Mesendoderm (in vitro differentiated cells): ENCODE measurements at regions not wholly inside any gene's neighbourhood (a gene's known extent, or its start where the extent isn't known, plus 50 kb on each side); places are given as distances from the start of the nearest gene placed in this dataset.

Experiments
- DNase-seq: peaks from one replicate; pipeline ENCODE4 v3.0.0; 2013
- H2AK5ac ChIP-seq: 2 replicates; pipeline ENCODE4 v1.6.1; 2013; ENCODE audit warnings: low read length, inconsistent platforms
- H2BK120ac ChIP-seq: 2 replicates; pipeline ENCODE4 v1.6.1; 2013; ENCODE audit warnings: low read depth, mild to moderate bottlenecking, low read length, moderate library complexity, mixed read lengths
- H2BK15ac ChIP-seq: replicated peaks from 2 replicates; pipeline ENCODE4 v1.6.1; 2013; ENCODE audit warnings: low read depth, mild to moderate bottlenecking, moderate library complexity
- H2BK5ac ChIP-seq: 2 replicates; pipeline ENCODE4 v1.6.1; 2013; ENCODE audit warnings: low read length, inconsistent platforms
- H3K18ac ChIP-seq: 2 replicates; pipeline ENCODE4 v1.6.1; 2013; ENCODE audit warnings: mild to moderate bottlenecking, low read length, mixed read lengths
- H3K23ac ChIP-seq: one replicate; pipeline ENCODE4 v1.6.1; 2013; ENCODE audit warnings: low read length
- H3K27ac ChIP-seq: 2 replicates; pipeline ENCODE4 v1.5.1; 2013; ENCODE audit warnings: low read depth, mild to moderate bottlenecking, inconsistent platforms, low read length, moderate library complexity
- H3K27me3 ChIP-seq: 2 replicates; pipeline ENCODE4 v1.6.1; 2013; ENCODE audit warnings: low read length, control low read depth, mild to moderate bottlenecking, inconsistent platforms; ENCODE audit not compliant: insufficient read depth, poor library complexity
- H3K36me3 ChIP-seq: 2 replicates; pipeline ENCODE4 v1.6.1; 2013; ENCODE audit warnings: low read length, inconsistent platforms; ENCODE audit not compliant: control insufficient read depth, insufficient read depth
- H3K4ac ChIP-seq: one replicate; pipeline ENCODE4 v1.6.1; 2013; ENCODE audit warnings: low read depth, mild to moderate bottlenecking, low read length, moderate library complexity
- H3K4me1 ChIP-seq: 2 replicates; pipeline ENCODE4 v1.6.1; 2013; ENCODE audit warnings: low read depth, low read length, inconsistent platforms; ENCODE audit not compliant: control insufficient read depth
- H3K4me2 ChIP-seq: 2 replicates; pipeline ENCODE4 v1.6.1; 2013; ENCODE audit warnings: low read length
- H3K4me3 ChIP-seq: 2 replicates; pipeline ENCODE4 v1.5.1; 2013; ENCODE audit warnings: mild to moderate bottlenecking, low read length
- H3K56ac ChIP-seq: one replicate; pipeline ENCODE4 v1.6.1; 2013; ENCODE audit warnings: low read length
- H3K79me1 ChIP-seq: 2 replicates; pipeline ENCODE4 v1.6.1; 2013; ENCODE audit warnings: low read length, inconsistent platforms
- H3K79me2 ChIP-seq: 2 replicates; pipeline ENCODE4 v1.6.1; 2013; ENCODE audit warnings: mild to moderate bottlenecking, low read length; ENCODE audit not compliant: control insufficient read depth, insufficient read depth
- H3K9ac ChIP-seq: 2 replicates; pipeline ENCODE4 v1.6.1; 2013; ENCODE audit warnings: low read length, inconsistent platforms
- H4K5ac ChIP-seq: one replicate; pipeline ENCODE4 v1.6.1; 2013; ENCODE audit warnings: low read length
- H4K8ac ChIP-seq: one replicate; pipeline ENCODE4 v1.6.1; 2013; ENCODE audit warnings: low read depth, mild to moderate bottlenecking, control low read depth, low read length, moderate library complexity
- WGBS: extraction: QIAGEN DNeasy Blood & Tissue Kit; methylation state at CpG from one replicate; pipeline ENCODE4 v1.1.7; 2013; ENCODE audit warnings: low lambda C conversion rate, missing lambda C conversion rate; ENCODE audit not compliant: insufficient coverage; ENCODE audit errors: extremely low coverage; 5-methylcytosine and 5-hydroxymethylcytosine counted together

GRCh38 chr12:4215229-4216186 is 58.1 kb upstream of the CCND2 start:
- WGBS: no CpG with 5 or more reads among the region's 18 CpGs
- no peak for DNase-seq
- H3K4ac ChIP-seq: no peak overlapping the region

GRCh38 chr12:4214877-4215228 is 58.7 kb upstream of the CCND2 start:
- Histone ChIP-seq H3K79me2 (no peaks in the 10 kb centered on the region), H3K4me2 (no peak overlapping the region), H3K23ac (no peak overlapping the region), H3K4me1 (no peaks in the 10 kb centered on the region), H4K8ac (no peak overlapping the region), H3K18ac (no peak overlapping the region), H2AK5ac (no peak overlapping the region), H4K5ac (no peak overlapping the region), H2BK120ac (no peak overlapping the region), H3K4me3 (no peak overlapping the region), H3K79me1 (no peaks in the 10 kb centered on the region), H2BK15ac (no peak overlapping the region), H3K27ac (no peak overlapping the region), H2BK5ac (no peak overlapping the region), H3K4ac (no peak overlapping the region), H3K36me3 (no peaks in the 10 kb centered on the region), H3K27me3 (no peaks in the 10 kb centered on the region), H3K56ac (no peak overlapping the region), H3K9ac (no peak overlapping the region)
- DNase-seq: no peak
- WGBS: no CpG with 5 or more reads among the region's 8 CpGs

More at GRCh38 chr12:4215229-4216186, 58.1 kb upstream of the CCND2 start:
- Histone ChIP-seq H3K36me3 (no peaks in the 10 kb centered on the region), H3K79me2 (no peaks in the 10 kb centered on the region), H2BK120ac (no peak overlapping the region), H3K79me1 (no peaks in the 10 kb centered on the region), H3K9ac (no peak overlapping the region), H2AK5ac (no peak overlapping the region), H3K56ac (no peak overlapping the region), H3K4me3 (no peak overlapping the region), H2BK15ac (no peak overlapping the region), H3K18ac (no peak overlapping the region), H3K27me3 (no peaks in the 10 kb centered on the region), H3K4me2 (no peak overlapping the region), H2BK5ac (no peak overlapping the region), H4K8ac (no peak overlapping the region), H4K5ac (no peak overlapping the region), H3K4me1 (no peaks in the 10 kb centered on the region), H3K23ac (no peak overlapping the region), H3K27ac (no peak overlapping the region)

GRCh38 chr12:4213471-4213870 is 60.1 kb upstream of the CCND2 start:
- H3K36me3 ChIP-seq: no peaks in the 10 kb centered on the region
- no peak overlapping the region for H3K4me2 ChIP-seq
- H3K4me3 ChIP-seq: no peak overlapping the region
- H3K79me2 ChIP-seq: no peaks in the 10 kb centered on the region
- no peaks in the 10 kb centered on the region for H3K27me3 ChIP-seq
- no peak overlapping the region for H3K18ac ChIP-seq
- no peak overlapping the region for H2BK15ac ChIP-seq
- no peak overlapping the region for H4K8ac ChIP-seq
- H3K4ac ChIP-seq: no peak overlapping the region
- H3K56ac ChIP-seq: no peak overlapping the region
- H3K9ac ChIP-seq: no peak overlapping the region
- H2AK5ac ChIP-seq: no peak overlapping the region
- no peak overlapping the region for H2BK5ac ChIP-seq
- H3K79me1 ChIP-seq: no peaks in the 10 kb centered on the region
- no peak overlapping the region for H2BK120ac ChIP-seq
- no peak overlapping the region for H3K23ac ChIP-seq
- no peak for DNase-seq
- whole genome bisulfite sequencing: no CpG with 5 or more reads among the region's 6 CpGs
- H4K5ac ChIP-seq: no peak overlapping the region
- H3K4me1 ChIP-seq: no peaks in the 10 kb centered on the region
- no peak overlapping the region for H3K27ac ChIP-seq

- H3K79me2 ChIP-seq: no peaks in the 10 kb centered on the region
- H2AK5ac ChIP-seq: no peak overlapping the region
- no peak for DNase-seq
- H3K79me1 ChIP-seq: no peaks in the 10 kb centered on the region
- H3K23ac ChIP-seq: no peak overlapping the region
- H2BK120ac ChIP-seq: no peak overlapping the region
- no peak overlapping the region for H3K18ac ChIP-seq
- WGBS: no CpG with 5 or more reads among the region's 2 CpGs
- no peak overlapping the region for H3K9ac ChIP-seq
- H3K4me1 ChIP-seq: no peaks in the 10 kb centered on the region
- H2BK15ac ChIP-seq: no peak overlapping the region
- no peaks in the 10 kb centered on the region for H3K36me3 ChIP-seq
- H4K8ac ChIP-seq: no peak overlapping the region
- no peak overlapping the region for H4K5ac ChIP-seq
- H2BK5ac ChIP-seq: no peak overlapping the region
- no peak overlapping the region for H3K4me2 ChIP-seq
- no peak overlapping the region for H3K56ac ChIP-seq
- H3K27ac ChIP-seq: no peak overlapping the region
- no peak overlapping the region for H3K4me3 ChIP-seq
- H3K4ac ChIP-seq: no peak overlapping the region
- no peaks in the 10 kb centered on the region for H3K27me3 ChIP-seq
These were observed 60.7 kb upstream of the CCND2 start for GRCh38 chr12:4212845-4213244.

GRCh38 chr12:4211372-4211771 is 62.2 kb upstream of the CCND2 start:
- H3K4ac ChIP-seq: no peak overlapping the region
- H4K5ac ChIP-seq: no peak overlapping the region
- no peaks in the 10 kb centered on the region for H3K4me1 ChIP-seq
- no peak overlapping the region for H2BK15ac ChIP-seq
- H2AK5ac ChIP-seq: no peak overlapping the region
- H4K8ac ChIP-seq: no peak overlapping the region
- DNase-seq: no peak
- no peaks in the 10 kb centered on the region for H3K79me2 ChIP-seq
- no peak overlapping the region for H3K4me3 ChIP-seq
- no CpG with 5 or more reads among the region's 10 CpGs for WGBS
- no peak overlapping the region for H3K4me2 ChIP-seq
- H3K9ac ChIP-seq: no peak overlapping the region
- no peaks in the 10 kb centered on the region for H3K79me1 ChIP-seq
- H3K18ac ChIP-seq: no peak overlapping the region
- no peak overlapping the region for H3K27ac ChIP-seq
- no peak overlapping the region for H3K56ac ChIP-seq
- no peak overlapping the region for H2BK120ac ChIP-seq
- H3K23ac ChIP-seq: no peak overlapping the region
- H3K36me3 ChIP-seq: no peaks in the 10 kb centered on the region
- H2BK5ac ChIP-seq: no peak overlapping the region
- H3K27me3 ChIP-seq: no peaks in the 10 kb centered on the region

GRCh38 chr12:4210183-4210582 is 63.4 kb upstream of the CCND2 start:
- Histone ChIP-seq H3K18ac (no peak overlapping the region), H3K36me3 (no peaks in the 10 kb centered on the region)
- no peak for DNase-seq

More at GRCh38 chr12:4210183-4210582, 63.4 kb upstream of the CCND2 start:
- H2BK5ac ChIP-seq: no peak overlapping the region
- no peak overlapping the region for H2AK5ac ChIP-seq
- H3K27me3 ChIP-seq: no peaks in the 10 kb centered on the region
- no peaks in the 10 kb centered on the region for H3K79me2 ChIP-seq
- no peak overlapping the region for H2BK120ac ChIP-seq
- no peak overlapping the region for H4K8ac ChIP-seq
- H4K5ac ChIP-seq: no peak overlapping the region
- H3K4ac ChIP-seq: no peak overlapping the region
- no peak overlapping the region for H3K4me3 ChIP-seq
- H3K27ac ChIP-seq: no peak overlapping the region
- no peak overlapping the region for H3K23ac ChIP-seq
- no CpG with 5 or more reads among the region's 4 CpGs for WGBS
- no peak overlapping the region for H3K56ac ChIP-seq
- H3K9ac ChIP-seq: no peak overlapping the region
- no peaks in the 10 kb centered on the region for H3K4me1 ChIP-seq
- no peaks in the 10 kb centered on the region for H3K79me1 ChIP-seq
- H2BK15ac ChIP-seq: no peak overlapping the region
- no peak overlapping the region for H3K4me2 ChIP-seq
